CD4-positive, alpha-beta T cell (primary cell): ENCODE measurements at regions not wholly inside any gene's neighbourhood (a gene's known extent, or its start where the extent isn't known, plus 50 kb on each side); places are given as distances from the start of the nearest gene placed in this dataset.

Experiments used
- ATAC-seq: fragments of 200-7000 bp; cut with Tn5 transposase; one replicate; pipeline ENCODE4 v1.10.0; 2022; ENCODE audit warnings: mild to moderate bottlenecking; ENCODE audit not compliant: poor library complexity
- CTCF ChIA-PET: fragments of 350-600 bp; sonication (Branson Sonifier 250); formaldehyde crosslinking; loops from one replicate; lab custom pipeline; 2021; ENCODE audit warnings: antibody characterized with exemption, inconsistent platforms; lab: Charles Lee
- POLR2A ChIA-PET: fragments of 350-600 bp; sonication (Branson Sonifier 250); formaldehyde crosslinking; loops from one replicate; lab custom pipeline; 2021; ENCODE audit warnings: antibody characterized with exemption, inconsistent platforms; lab: Charles Lee
- DNase-seq, 14 experiments: peaks; one replicate each; pipeline ENCODE4 v3.0.0-alpha.2; 2013 to 2020; ENCODE audit warnings: mixed read lengths in 2 of 14
- H3K27ac ChIP-seq, 2 donors: one replicate each; pipeline versions ENCODE4 v1.5.1 to v1.7.0; 2013; ENCODE audit warnings: low read length in 2 of 2, low read depth in 1 of 2, mild to moderate bottlenecking in 1 of 2
- H3K27me3 ChIP-seq, 2 experiments: 1 replicate in 1 of 2; 2 replicates in 1 of 2; pipeline versions ENCODE4 v1.6.1 to v1.7.0; 2013; ENCODE audit warnings: low read length in 2 of 2, control low read depth in 1 of 2, mild to moderate bottlenecking in 1 of 2, moderate library complexity in 1 of 2; ENCODE audit not compliant: insufficient read depth in 2 of 2, control insufficient read depth in 1 of 2
- H3K36me3 ChIP-seq: one replicate; pipeline ENCODE4 v1.6.1; 2013; ENCODE audit warnings: low read length, control low read depth; ENCODE audit not compliant: insufficient read depth
- H3K4me1 ChIP-seq: one replicate; pipeline ENCODE4 v1.6.1; 2013; ENCODE audit warnings: low read length, control low read depth; ENCODE audit not compliant: insufficient read depth
- H3K4me3 ChIP-seq: one replicate; pipeline ENCODE4 v1.5.1; 2013; ENCODE audit warnings: mild to moderate bottlenecking, low read length, moderate library complexity
- H3K9me3 ChIP-seq, 2 experiments: 1 replicate in 1 of 2; 2 replicates in 1 of 2; pipeline versions ENCODE4 v1.6.1 to v1.7.0; 2013; ENCODE audit warnings: low read length in 2 of 2, mild to moderate bottlenecking in 2 of 2, control low read depth in 1 of 2, moderate library complexity in 1 of 2; ENCODE audit not compliant: control insufficient read depth in 1 of 2, insufficient read depth in 1 of 2
- H3K27ac Mint-ChIP-seq: one replicate; pipeline ENCODE4 v1.8.0; 2020; ENCODE audit warnings: mixed read lengths
- H3K27me3 Mint-ChIP-seq: one replicate; pipeline ENCODE4 v1.8.0; 2021; ENCODE audit warnings: mixed read lengths
- H3K36me3 Mint-ChIP-seq: one replicate; pipeline ENCODE4 v1.8.0; 2021; ENCODE audit warnings: low read depth, mixed read lengths
- H3K4me1 Mint-ChIP-seq: one replicate; pipeline ENCODE4 v1.8.0; 2021; ENCODE audit warnings: low read depth, mixed read lengths
- H3K4me3 Mint-ChIP-seq: one replicate; pipeline ENCODE4 v1.8.0; 2020; ENCODE audit warnings: mild to moderate bottlenecking, mixed read lengths
- H3K9me3 Mint-ChIP-seq: one replicate; pipeline ENCODE4 v1.8.0; 2020; ENCODE audit warnings: mixed read lengths
- intact Hi-C, 2 experiments: fragments of 100-400 bp; cut with DNase I in 1 of 2; cut with micrococcal nuclease in 1 of 2; formaldehyde crosslinking; loops; one replicate each; pipeline versions ENCODE4 v1.15.1 to v1.9.0; 2023 to 2025; cut with DNase I, micrococcal nuclease
- TF ChIP-seq, protein P1 (sequence below): fragments of 200-600 bp; IDR thresholded peaks from one replicate; pipeline ENCODE4 v1.8.0; 2022; ENCODE audit warnings: antibody characterized with exemption, mild to moderate bottlenecking

DNA sequence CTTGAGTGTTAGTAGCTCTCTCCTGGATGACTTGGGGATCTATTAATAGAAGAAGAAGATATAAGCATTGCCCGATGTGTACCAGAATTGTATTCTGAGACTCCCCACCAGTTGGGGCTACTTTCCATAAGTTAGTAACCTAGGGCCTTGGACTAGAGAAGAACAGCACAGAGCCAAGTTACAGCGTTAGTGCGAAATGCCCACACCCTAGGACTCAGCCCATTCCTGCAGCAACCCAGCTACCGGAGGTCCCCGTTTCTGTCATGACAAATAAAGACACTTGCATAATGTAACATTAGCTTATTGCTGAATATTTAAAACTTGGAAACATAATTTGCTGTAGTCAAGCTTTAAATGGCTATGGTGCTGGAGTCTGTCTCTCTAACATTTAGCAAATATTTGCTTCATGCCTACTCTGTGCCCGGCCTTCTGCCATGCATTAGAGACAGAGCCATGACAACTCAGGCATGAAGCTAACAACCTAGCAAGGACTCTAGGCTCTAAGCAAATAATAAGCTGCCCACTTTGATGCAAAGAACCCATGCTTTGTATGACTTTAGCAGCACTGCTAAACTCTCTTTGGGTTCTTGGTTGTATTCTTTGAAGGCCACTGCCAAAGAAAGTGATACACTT, 103.4 kb upstream of the COL21A1 start:
- H3K27me3 ChIP-seq = peaks cover 0 to 3% of the 10 kb centered on the region in 2 experiments
- H3K4me3 Mint-ChIP-seq = no peak overlapping the region
- DNase-seq (no peak), ATAC-seq (no peak)
- H3K4me1 ChIP-seq = no peaks in the 10 kb centered on the region
- TF ChIP-seq, protein P1, sequence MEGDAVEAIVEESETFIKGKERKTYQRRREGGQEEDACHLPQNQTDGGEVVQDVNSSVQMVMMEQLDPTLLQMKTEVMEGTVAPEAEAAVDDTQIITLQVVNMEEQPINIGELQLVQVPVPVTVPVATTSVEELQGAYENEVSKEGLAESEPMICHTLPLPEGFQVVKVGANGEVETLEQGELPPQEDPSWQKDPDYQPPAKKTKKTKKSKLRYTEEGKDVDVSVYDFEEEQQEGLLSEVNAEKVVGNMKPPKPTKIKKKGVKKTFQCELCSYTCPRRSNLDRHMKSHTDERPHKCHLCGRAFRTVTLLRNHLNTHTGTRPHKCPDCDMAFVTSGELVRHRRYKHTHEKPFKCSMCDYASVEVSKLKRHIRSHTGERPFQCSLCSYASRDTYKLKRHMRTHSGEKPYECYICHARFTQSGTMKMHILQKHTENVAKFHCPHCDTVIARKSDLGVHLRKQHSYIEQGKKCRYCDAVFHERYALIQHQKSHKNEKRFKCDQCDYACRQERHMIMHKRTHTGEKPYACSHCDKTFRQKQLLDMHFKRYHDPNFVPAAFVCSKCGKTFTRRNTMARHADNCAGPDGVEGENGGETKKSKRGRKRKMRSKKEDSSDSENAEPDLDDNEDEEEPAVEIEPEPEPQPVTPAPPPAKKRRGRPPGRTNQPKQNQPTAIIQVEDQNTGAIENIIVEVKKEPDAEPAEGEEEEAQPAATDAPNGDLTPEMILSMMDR = no peak
- H3K27me3 Mint-ChIP-seq = peaks cover 7% of the 10 kb centered on the region
- H3K9me3 Mint-ChIP-seq = no peaks in the 10 kb centered on the region
- intact Hi-C loops = no loop called here
- no peaks in the 10 kb centered on the region for H3K4me1 Mint-ChIP-seq
- H3K9me3 ChIP-seq = no peaks in the 10 kb centered on the region
- no peak overlapping the region for H3K4me3 ChIP-seq
- no peak overlapping the region for H3K27ac Mint-ChIP-seq
- no peaks in the 10 kb centered on the region for H3K36me3 ChIP-seq
- H3K27ac ChIP-seq = no peak overlapping the region
- no peaks in the 10 kb centered on the region for H3K36me3 Mint-ChIP-seq
- ChIA-PET POLR2A (no interaction called here), CTCF (no interaction called here)

DNA sequence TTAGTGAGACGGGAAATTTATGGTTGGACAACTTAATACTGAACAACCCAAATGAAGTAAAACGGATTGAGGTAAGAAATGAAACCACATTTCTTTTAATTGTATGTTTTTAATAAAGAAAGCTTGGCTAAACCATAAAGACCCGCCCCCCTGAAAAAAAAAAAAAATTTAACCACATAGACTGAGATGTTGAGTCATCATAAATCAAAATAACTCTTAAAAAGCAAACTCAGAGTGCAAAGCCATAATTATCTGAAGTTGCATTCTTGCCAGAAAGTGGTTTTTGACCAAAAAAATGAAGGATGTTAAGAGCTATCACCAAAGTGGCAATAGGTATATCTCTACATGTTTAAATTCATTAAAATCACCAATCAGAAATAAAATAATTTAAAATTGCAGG, 101.8 kb upstream of the COL21A1 start:
- Mint-ChIP-seq H3K27ac (no peak overlapping the region), H3K27me3 (peaks cover 7% of the 10 kb centered on the region), H3K9me3 (no peaks in the 10 kb centered on the region), H3K4me3 (no peak overlapping the region), H3K4me1 (no peaks in the 10 kb centered on the region), H3K36me3 (no peaks in the 10 kb centered on the region)
- Histone ChIP-seq H3K36me3 (no peaks in the 10 kb centered on the region), H3K4me3 (no peak overlapping the region), H3K27ac (no peak overlapping the region), H3K9me3 (no peaks in the 10 kb centered on the region), H3K27me3 (peaks cover 0 to 3% of the 10 kb centered on the region in 2 experiments), H3K4me1 (no peaks in the 10 kb centered on the region)
- no peak for DNase-seq
- intact Hi-C loops = no loop called here
- ChIA-PET CTCF (interaction anchor here (1.1 kb wide), 1 partner anchor 13 kb away, joined by 3 read pairs; no protein-coding TSS in a partner anchor), POLR2A (no interaction called here)
- no peak for ATAC-seq
- TF ChIP-seq, protein P1 = no peak

- no peak for ATAC-seq
- no peak overlapping the region for H3K4me3 Mint-ChIP-seq
- H3K9me3 Mint-ChIP-seq = no peaks in the 10 kb centered on the region
- no peak for DNase-seq
- H3K27ac ChIP-seq = no peak overlapping the region
- intact Hi-C loops = no loop called here
- H3K27me3 Mint-ChIP-seq = peaks cover 7% of the 10 kb centered on the region
- H3K4me3 ChIP-seq = no peak overlapping the region
- H3K27ac Mint-ChIP-seq = no peak overlapping the region
- H3K27me3 ChIP-seq = peaks cover 0 to 3% of the 10 kb centered on the region in 2 experiments
- no peaks in the 10 kb centered on the region for H3K4me1 ChIP-seq
- no peaks in the 10 kb centered on the region for H3K36me3 Mint-ChIP-seq
- TF ChIP-seq, protein P1 = no peak
- H3K4me1 Mint-ChIP-seq = no peaks in the 10 kb centered on the region
- ChIA-PET POLR2A (no interaction called here), CTCF (interaction anchor here (1.1 kb wide), 1 partner anchor 14 kb away, joined by 3 read pairs; no protein-coding TSS in a partner anchor)
- H3K36me3 ChIP-seq = no peaks in the 10 kb centered on the region
- no peaks in the 10 kb centered on the region for H3K9me3 ChIP-seq
Measured at GRCh38 chr6:56348578-56348977, 101.2 kb upstream of the COL21A1 start.
